HS-5 (cell line): ENCODE measurements at regions not wholly inside any gene's neighbourhood (a gene's known extent, or its start where the extent isn't known, plus 50 kb on each side); places are given as distances from the start of the nearest gene placed in this dataset.

ENCODE experiments used
- DNase-seq: peaks from one replicate; pipeline ENCODE4 v3.0.0-alpha.2; 2012; ENCODE audit warnings: low read depth

- no peak for DNase-seq
Measured at GRCh38 chr7:19853261-19853832, 79.9 kb upstream of the TMEM196 start.

DNA sequence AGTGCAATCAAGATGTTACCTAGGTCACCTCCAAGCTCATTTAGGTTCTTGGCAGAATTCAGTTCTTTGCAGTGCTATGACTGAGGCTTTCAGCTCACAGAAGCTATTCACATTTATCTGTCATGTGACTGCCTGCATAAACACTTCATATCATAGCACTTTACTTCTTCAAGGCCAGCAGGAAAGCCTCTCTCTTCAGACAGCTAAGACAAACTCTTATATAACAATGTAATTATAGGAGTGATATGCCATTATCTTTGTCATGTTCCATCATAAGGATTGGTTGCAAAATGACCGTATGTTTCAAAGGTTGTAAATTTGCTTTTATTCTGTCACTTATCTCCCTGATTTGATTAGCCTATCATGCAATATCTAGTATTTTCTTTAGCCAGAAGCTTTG is 78.8 kb upstream of the TMEM196 start:
- no peak for DNase-seq

- DNase-seq = no peak
Measured at GRCh38 chr7:19851504-19851903, 78.1 kb upstream of the TMEM196 start.

- DNase-seq = peak; percentile 35
Measured at GRCh38 chr7:19834566-19834965, 61.1 kb upstream of the TMEM196 start.

GRCh38 chr7:19830604-19831003 is 57.2 kb upstream of the TMEM196 start:
- no peak for DNase-seq
